Testis (tissue), 2 donors: ENCODE measurements at regions not wholly inside any gene's neighbourhood (a gene's known extent, or its start where the extent isn't known, plus 50 kb on each side); places are given as distances from the start of the nearest gene placed in this dataset.
A peak's percentile ranks its signal among the peaks of the same experiment; 100 is the strongest.

Source experiments
- CTCF ChIP-seq, 3 experiments: fragments of 450-650 bp in 2 of 3; fragments of 200-600 bp in 1 of 3; sonication (generic) in 1 of 3; IDR thresholded peaks; one replicate each; pipeline ENCODE4 v1.5.1; 2016 to 2019; ENCODE audit warnings: antibody characterized with exemption in 3 of 3, mild to moderate bottlenecking in 2 of 3, moderate library complexity in 1 of 3
- POLR2A ChIP-seq: fragments of 450-650 bp; IDR thresholded peaks from one replicate; pipeline ENCODE4 v1.6.1; 2017; ENCODE audit warnings: antibody characterized with exemption, mild to moderate bottlenecking, moderate library complexity

- TF ChIP-seq CTCF (IDR thresholded peaks at IDR 0.05) (peak in 2 of 3 experiments; percentile 47 to 59), POLR2A (no peak)
These were observed 360.4 kb downstream of the SEC14L1 start for GRCh38 chr17:77501101-77501566.
